ENCODE measurements at regions not wholly inside any gene's neighbourhood (a gene's known extent, or its start where the extent isn't known, plus 50 kb on each side); places are given as distances from the start of the nearest gene placed in this dataset.

- no peak for TF ChIP-seq EZH2 (IDR thresholded peaks at IDR 0.05)
- no peak for TF ChIP-seq CTCF (IDR thresholded peaks at IDR 0.05)
- TF ChIP-seq EZH2phosphoT487 (IDR thresholded peaks at IDR 0.05), result no peak
Observed at GRCh38 chr4:95638920-95639501, 90.2 kb upstream of the UNC5C start.
